ENCODE measurements at regions not wholly inside any gene's neighbourhood (a gene's known extent, or its start where the extent isn't known, plus 50 kb on each side); places are given as distances from the start of the nearest gene placed in this dataset.

DNA sequence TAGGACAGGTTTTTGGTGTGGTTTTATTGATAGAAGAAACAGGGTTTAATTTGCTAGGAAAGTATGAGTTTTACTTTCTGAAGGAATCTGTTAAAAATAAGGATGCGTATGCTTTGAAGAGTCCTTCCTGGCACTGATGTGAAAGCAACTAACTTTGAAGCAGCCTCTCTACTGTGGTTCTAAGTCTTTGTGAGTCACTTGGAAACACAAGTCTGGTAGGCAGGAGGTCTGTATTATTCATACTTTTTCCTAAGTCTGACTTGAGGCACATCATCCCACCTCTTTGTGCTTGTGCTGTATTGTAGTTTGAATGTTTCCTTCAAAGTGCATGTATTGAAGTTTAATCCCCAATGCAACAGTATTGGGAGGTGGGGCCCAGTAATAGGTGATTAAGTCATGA lies 129.0 kb downstream of the TAF11L14 start:
- no peak for DNase-seq

DNA sequence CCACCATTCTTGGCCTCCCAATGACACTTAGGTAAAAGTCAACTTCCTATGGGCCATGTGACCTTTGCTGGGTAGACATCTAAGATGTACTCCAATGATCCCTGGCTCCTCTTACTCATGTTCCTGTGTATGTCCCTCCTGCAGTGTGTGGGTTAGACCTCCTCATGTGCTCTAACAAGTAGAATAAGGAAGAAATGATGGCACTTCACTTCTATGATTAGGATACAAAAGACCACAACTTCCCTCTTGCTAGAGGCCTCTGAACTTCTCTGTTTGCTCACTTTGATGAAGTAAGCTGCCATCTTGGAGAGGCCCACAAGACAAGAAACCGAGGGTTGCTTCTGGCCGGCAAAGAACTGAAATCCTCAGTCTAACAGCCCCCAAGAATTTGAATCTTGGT lies 131.8 kb downstream of the TAF11L14 start:
- DNase-seq: no peak

DNA sequence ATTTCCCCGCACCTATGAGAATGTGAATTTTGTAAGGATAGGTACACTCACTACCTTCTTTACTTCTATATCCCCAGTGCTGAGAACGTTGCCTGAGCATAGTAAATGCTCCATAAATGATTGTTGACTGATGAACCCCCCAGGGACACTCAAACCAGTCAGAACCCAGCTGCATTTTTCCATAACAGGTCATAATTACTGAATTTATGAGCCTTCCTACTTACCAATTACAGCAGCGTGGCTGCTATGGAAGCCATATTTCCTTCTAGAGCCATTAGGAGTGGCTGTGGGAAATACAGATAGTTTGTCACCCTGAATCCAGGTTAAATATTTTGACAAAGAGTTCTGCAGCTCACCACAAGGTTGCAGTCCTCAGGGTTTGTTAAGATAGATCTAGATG lies 135.0 kb downstream of the TAF11L14 start:
- no peak for DNase-seq

DNA sequence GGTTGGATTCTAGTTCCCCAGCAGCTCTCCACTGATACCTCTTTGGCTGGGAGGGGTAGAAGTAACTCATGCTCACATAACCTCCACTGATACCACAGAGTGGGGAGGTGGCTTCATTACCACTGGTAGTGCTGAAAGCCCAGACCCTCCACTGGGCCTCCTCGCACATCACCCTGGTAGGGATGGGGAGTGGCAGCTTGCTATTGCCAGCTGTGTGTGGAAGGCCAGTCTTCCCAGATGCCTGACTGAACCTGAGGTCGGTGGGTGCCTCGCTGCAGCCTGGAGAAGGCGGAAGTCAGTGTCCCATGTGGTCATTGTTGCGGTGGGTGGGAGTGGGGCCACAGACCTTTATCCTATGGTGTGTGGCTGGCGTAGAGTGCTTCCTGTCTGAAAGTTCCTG lies 138.0 kb downstream of the TAF11L14 start:
- no peak for DNase-seq

DNA sequence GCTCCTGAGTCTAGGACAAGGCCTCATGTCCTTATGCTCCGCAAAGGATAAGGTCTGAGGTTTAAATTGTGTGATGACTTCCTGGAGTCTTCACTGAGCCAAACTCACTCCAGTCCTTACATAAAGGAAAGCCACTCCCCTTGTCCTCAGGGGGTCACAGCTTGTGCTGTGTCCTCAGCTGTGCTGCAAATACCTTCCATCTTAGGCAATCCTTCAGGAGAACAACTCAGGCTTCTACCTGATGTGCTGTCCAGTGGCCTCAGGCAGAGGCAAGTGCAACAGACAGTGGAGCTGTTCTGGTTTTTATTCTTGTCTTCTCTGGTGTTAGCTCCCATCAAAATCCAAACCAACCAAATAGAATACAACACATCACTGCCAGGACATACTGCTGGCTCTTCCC lies 151.5 kb downstream of the TAF11L14 start:
- DNase-seq: no peak

DNA sequence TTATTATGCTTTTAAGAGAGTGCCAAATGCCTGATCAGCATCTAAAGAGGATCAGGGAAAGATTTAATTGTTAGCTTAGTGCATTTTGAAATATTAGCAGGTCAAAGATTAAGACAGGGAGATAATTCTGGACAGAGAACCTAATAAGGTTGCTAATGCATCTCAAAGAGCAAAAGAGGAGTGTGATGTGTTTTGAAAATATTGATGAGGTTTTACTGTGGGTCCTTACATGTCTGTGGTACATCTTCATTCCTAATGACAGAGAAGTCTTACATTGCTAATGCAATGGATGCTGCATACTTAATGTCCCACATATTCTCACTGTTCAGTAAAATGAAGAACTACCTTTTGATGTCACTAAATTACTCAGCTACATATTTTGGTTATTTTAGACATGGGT lies 154.1 kb downstream of the TAF11L14 start:
- no peak for DNase-seq

DNA sequence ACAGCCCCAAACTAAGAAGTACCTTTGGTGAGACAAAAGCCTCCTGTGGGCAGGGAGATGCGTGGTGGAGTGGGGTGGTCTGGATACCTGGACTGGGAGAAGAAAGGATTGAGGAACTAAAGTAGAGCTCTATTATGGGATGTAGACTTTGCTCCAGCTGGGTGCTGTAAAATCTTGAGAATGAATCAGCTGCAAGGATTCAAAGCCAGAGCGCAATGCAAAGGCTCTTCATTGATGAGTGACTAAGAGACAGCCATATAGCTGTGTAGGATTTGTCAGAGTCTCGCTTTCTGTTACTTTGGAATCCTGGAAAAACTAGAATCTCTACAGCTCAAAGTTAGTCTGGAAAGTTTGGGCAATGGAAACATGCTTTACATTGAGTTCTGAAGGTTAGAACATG lies 159.9 kb downstream of the TAF11L14 start:
- DNase-seq: no peak

DNA sequence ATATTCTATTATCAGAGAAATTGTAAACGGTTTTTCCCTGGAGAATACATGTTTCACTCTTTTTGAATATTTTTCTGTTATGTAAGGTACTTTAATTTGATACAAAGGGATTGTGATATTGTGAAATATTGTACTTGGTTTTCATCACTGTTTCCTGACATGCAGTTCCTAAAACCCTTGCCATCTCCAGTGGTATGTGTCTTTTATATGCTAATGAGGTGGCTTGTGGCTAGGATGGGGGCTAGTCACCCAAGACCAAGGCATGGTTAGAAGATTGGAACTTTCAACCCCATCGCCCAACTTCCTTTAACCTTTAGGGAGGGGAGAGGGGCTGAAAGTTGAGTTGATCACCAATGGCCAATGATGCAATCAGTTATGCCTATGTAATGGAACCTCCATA lies 160.6 kb downstream of the TAF11L14 start:
- DNase-seq: no peak

DNA sequence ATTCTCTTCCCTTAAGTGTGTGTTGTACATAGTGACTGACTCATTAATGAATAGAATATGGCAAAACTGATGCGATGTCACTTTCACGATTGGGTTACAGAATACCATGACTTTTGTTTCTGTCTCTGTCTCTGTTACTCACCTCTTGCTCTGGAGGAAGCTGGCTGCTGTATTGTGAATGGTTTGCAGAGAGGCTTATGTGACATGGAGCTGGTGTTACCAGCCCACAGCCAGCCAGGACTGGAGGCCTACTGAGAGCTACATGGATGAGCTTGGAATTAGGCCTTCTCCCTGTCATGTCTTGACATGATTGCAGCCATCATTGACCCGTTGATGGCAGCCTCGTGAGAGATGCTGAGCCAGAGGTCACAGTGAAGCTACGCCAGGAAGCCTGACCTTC lies 161.9 kb downstream of the TAF11L14 start:
- DNase-seq: no peak

DNA sequence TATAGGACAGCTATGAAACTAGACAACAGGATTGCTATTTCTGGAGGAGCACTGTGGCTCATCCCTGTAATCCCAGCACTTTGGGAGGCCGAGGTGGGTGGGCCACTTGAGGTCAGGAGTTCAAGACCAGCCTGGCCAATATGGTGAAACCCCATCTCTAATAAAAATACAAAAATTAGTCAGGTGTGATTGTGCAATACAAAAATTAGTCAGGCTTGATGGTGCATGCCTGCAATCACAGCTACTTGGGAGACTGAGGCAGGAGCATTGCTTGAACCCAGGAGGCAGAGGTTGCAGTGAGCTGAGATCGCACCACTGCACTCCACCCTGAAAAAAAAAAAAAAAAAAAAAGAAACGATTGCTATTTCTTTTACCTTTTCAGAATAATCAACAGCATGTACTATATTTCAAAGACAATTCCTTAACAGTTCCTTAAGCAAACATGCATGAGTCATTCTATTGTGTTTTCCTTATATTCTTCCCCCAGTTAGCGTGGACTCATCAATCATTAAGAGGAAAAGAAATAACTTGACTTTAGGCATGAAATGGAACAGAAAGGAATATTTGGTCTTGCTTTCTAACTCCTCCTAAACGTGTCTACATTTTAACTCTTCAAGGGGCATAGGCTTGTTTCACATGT lies 162.6 kb downstream of the TAF11L14 start:
- DNase-seq: no peak

DNA sequence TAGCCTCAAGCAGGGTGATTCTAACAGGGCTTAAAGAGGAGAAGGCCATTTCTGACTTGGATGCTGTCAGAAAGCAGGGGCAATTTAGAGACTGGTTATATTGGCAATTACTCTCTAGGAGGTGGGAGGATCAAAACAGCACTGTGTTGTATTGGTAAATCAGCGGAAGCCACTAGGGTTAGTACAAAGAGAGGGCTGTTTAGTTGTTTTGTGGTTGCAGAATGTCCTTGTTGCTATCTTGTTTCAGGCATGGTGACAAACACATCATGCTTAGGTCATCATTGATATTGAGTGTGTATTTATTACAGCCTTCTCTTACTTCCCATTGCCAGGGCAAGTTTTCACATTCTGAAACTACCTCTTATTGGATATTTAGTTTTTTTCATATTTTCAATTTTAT lies 165.3 kb downstream of the TAF11L14 start:
- no peak for DNase-seq

DNA sequence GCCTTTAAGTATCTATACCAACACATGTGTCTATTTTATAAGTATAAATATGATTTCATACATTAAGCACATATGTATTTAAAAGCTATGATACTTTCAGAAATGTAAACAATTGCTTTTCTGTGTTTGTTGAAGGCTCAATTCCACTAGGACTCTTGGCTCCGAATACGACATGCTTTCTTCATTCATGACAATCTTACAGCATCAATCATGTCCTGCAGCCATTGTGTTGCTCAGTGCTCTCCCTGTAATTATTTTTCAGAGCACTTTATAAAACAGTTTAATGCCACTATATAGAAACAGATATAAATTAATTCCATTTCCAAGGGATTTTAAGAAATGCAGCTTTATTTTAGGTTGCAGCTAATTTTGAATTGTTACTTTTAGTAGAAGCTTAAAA lies 167.3 kb downstream of the TAF11L14 start:
- DNase-seq: no peak

DNA sequence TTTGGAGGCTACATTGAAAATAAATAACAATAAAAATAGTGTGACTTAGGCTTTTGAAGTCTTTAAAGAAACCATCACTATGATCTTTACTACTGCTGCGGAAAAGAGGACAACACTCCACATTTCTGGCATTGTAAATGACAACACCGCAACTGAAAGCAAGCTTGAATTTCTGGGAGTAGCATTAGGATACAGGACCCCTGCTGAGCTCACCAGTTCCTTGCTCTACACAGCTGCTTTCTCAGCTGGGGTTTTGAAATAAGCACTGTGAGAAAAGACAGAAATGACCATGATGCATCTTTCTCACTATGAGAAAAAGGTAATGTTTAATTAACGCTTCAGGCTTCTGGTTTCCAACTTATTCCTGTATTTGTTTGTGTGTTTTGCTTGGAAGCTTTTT lies 168.0 kb downstream of the TAF11L14 start:
- no peak for DNase-seq

DNA sequence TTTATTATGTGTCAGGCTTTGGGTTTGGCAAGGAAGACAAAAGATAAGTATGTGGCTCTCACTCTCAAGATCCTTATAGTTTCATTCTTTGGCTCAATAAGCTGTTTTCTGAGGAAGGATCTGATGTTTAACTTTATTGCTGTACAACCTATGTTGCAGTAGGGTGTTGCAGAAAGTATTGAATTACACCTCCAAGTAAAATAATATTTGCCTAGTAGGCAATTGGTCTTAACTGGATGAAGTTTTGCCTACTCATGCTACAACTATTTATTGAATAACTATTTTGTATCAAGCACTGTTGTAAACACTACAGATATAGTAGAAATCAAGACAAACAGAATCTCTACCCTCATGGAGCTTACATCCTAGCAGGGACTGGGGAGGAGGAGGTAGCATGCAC lies 169.7 kb downstream of the TAF11L14 start:
- DNase-seq: no peak

DNA sequence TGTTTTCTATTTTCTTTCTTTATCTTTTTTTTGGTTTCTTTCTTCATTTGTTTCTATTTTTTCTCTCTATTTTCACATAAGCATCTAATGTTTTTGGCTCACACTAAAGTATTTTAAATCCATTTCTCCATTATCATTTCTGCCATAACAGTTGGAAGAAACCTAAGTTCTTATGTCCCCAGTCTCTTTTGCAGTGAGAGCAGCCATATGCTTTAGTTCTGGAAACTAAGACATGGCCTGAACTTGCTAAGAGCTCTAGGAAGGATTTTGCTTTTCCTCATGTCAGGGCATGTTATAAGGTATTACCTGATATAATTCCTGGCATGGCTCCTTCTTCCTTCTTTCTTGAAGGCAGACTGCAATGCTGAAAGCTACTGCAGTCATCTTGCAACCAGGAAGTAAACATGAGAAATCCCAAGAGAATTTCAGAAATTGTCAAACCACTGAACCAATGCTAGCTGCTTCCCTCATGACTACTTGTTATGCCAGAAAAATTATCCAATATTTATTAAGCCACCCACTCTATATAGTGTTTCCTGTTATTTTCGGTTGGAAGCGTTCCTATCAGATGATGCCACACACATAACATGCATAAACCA lies 171.1 kb downstream of the TAF11L14 start:
- no peak for DNase-seq

DNA sequence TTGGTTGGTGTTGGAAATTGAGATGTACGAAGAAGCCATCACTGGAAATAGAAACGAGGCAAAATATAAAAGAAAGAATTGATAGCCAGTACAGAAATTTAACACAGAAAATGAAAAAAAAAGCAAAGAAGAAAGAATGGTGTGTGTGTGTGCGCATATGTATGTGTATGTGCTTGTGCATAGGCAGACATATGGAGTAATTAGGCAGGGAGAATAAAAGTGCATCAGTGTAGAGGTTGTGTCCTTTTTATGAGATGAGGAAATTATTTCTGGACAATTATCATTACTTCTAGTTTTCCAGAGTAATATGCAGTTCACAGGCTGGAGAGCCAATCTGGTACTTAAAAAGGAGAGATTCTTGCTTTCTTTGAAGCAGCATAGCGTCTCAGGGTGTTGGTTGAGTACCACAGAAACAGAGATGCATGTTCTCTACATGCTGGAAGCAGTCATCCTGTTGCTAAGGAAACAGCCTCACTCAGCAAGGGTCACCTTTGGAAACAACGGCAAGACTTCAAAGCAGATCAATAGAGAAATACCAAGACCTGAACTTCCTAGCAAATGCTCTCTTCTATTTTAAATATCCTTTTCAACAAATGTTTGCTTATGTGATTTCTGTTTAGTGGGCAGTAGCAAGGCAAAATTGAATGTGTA lies 172.7 kb downstream of the TAF11L14 start:
- no peak for DNase-seq

DNA sequence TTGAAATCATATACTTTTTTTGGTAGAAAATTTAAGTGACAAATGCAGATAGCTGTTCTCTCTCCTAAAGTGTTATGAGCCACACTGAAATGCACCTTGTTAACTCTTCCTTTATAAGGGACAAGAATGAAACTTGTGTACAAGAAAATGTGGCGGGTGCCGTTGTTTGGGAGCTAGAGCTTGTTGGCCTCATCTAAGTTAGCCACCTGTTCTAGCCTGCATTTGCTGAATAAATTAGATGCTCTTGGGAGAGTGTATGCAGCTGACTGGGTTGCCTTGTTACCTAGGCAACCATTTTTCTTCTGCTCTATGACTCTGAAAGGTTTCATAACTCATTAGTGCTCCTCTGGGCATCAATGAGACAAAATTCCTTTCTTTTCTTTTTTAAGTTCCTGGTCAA lies 174.3 kb downstream of the TAF11L14 start:
- no peak for DNase-seq

DNA sequence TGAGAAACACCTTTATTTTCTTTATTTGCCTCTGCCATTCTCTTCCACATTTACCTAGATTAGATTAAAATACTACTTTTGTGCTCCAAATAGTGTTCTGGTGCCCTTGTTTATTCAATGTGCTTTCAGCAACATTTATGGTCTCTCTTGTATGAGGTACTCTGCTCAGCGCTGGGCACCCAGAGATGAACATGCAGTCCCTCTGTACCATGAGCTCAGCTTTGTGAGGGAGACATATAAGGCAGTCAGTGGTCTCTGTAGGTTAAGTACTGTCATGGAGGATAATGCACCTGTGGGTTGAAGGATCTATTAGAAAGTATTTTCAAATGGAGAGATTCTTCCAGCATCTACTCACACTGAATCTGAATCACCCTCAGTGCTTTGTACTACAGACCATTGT lies 176.5 kb downstream of the TAF11L14 start:
- no peak for DNase-seq

DNA sequence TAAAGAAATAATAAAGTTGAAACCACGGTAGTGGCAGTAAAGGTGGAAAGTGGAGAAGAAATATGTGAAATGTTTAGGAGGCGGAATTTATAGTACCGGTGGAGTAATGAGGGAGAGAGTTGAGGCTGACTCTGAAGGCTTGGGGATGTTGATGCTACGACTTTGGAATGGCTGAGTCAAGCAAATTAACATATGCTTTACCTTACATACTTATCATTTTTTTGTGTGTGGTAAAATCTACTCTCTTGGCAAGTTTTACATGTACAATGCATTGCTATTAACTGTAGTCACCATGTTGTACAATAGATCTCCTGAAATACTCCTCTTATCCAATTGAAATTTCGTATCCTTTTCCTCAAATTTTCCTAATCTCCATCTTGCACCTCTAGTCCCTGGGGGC lies 179.0 kb downstream of the TAF11L14 start:
- DNase-seq: no peak

DNA sequence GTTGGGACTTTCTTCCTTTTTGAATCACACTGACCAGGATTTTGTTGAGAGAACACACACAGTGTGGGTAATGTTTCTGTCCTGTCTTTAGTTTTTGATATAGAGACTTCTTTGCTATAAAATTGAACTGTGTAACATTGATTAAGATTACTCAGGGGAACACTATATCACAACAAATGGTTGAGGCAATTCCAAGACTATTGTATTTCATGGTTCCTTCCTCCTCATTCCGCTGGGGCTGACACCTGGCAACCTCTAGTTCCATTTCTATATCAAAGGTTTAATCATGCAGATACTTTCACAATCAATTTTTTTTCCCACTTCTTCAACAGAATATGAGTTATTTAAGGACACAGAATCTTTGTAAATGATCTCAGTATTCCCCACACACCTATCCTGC lies 182.2 kb downstream of the TAF11L14 start:
- no peak for DNase-seq

DNA sequence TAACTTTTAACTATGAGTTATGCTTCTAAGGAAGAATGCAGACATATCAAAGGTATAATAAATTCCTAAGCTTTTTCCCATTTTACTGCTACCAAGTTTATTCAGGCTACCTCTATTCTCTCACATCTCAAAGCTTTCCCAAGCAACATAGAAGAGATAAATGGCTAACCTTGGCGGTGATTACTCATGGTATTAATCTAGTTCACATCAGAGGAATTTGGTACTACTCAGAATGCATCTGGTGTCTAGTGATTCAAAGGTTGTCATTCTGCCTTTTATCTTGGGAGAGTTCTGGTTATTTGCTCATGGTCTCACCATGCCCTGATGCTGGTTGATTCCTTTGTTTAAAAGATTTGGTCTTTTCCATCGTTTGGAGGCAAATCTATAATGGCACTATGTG lies 182.7 kb downstream of the TAF11L14 start:
- no peak for DNase-seq

DNA sequence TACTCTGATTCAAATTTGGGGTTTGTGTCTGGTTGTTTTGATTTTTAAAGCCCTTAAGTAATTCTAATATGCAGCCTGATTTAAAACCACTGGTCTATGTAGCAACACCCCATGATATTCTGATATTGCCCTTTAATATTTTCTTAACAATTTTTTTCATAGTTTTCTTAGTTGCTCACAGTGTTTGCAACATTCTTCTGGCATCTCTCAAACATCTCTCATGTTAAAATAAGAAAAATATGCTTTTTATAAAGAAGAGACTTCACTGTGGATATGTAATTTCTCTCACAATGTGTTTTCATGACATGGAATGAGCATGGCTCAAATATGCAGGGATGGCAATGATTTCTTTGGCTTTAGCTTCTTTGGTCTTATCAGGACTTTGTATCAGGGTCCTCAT lies 183.7 kb downstream of the TAF11L14 start:
- DNase-seq: no peak

DNA sequence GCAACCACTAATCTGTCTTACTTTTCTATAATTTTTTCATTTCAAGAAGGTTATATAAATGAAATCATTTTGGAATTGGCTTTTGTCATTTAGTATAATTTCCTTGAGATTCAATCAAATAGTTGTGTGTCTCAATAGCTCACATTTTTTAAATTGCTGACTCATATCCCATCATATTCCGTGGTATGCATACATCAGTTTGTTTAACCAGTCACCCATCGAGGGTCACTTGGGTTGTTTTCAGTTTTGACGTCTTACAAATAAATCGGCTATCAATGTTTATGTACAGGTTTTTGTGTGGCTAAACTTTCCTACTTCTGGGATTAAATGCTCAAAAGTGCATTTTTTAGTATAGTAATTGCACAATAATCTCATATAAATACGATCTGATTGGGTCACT lies 185.5 kb downstream of the TAF11L14 start:
- DNase-seq: no peak

DNA sequence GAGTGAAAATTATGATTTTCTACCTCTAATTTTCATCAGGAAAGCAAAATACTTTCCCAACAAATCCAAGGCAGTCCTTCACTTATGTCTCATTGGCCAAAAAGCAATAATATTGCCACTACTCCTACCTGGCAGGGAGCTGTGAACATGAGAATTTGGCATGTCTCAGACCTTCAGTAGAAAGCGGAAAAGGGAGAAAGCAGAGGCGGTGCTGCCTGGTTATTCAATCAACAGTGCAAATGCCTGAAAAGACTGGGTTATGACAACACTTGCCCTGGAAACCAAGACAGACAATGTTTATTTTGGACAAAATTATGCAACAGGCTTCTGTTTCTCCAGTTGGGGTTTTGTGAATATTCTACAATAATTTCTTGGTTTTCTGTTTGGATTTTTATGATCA lies 194.4 kb downstream of the TAF11L14 start:
- DNase-seq: no peak

DNA sequence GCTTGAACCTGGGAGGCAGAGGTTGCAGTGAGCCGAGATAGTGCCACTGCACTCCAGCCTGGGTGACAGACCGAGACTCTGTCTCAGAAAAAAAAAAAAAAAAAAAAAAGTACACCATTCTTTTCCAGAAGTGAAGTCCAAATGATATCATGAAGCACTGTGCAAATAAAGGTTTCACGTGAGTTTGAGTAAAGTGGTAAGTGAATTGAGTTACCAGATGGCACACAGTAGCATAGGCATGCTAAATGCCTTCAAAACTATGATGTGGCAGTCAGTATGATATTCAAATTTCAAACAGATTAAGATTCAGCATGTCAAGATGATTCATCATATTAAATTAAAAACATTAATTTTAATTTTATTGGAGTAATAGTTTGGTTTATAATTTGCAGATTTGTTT lies 195.2 kb downstream of the TAF11L14 start:
- DNase-seq: no peak

All from GDM1 (cell line).